ENCODE measurements at regions not wholly inside any gene's neighbourhood (a gene's known extent, or its start where the extent isn't known, plus 50 kb on each side); places are given as distances from the start of the nearest gene placed in this dataset.

DNA sequence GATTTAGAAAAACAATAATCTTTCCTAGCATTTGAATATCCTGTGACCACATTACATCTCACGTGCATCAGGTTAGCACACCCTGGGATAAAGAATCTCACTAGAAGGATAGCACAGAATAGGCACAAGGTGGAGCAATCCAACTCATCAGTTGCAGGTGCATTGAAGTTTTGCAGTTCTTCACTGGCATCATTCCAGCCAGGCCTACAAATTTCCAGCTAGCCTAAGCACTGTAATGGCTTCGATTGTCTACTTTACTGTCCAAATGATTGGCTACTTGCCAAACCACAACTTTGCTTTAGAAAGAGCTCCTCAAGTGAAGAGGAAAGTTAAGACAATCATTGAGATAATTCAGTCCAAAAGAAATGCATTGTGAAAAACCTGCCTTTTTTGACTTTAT, 89.5 kb downstream of the SPRY2 start:
- TF ChIP-seq POLR2A (IDR thresholded peaks at IDR 0.05; ENCODE audit: low read depth) (no peak), POLR2AphosphoS5 (IDR thresholded peaks at IDR 0.05) (no peak), CTCF (IDR thresholded peaks at IDR 0.05) (no peak), EP300 (IDR thresholded peaks at IDR 0.05) (no peak)

Data from esophagus muscularis mucosa (tissue), 4 donors.